ENCODE measurements at regions not wholly inside any gene's neighbourhood (a gene's known extent, or its start where the extent isn't known, plus 50 kb on each side); places are given as distances from the start of the nearest gene placed in this dataset.

- DNase-seq, result no peak
- no peaks in the 10 kb centered on the region for H3K9me3 Mint-ChIP-seq
- no peak overlapping the region for H3K4me3 Mint-ChIP-seq
- no peaks in the 10 kb centered on the region for H3K4me1 Mint-ChIP-seq
- H3K27me3 Mint-ChIP-seq, result peaks cover 7% of the 10 kb centered on the region
- H3K27ac Mint-ChIP-seq, result no peak overlapping the region
- H3K36me3 Mint-ChIP-seq, result no peaks in the 10 kb centered on the region
These were observed 229.5 kb upstream of the COPS8 start for GRCh38 chr2:236855866-236856847.

DNA sequence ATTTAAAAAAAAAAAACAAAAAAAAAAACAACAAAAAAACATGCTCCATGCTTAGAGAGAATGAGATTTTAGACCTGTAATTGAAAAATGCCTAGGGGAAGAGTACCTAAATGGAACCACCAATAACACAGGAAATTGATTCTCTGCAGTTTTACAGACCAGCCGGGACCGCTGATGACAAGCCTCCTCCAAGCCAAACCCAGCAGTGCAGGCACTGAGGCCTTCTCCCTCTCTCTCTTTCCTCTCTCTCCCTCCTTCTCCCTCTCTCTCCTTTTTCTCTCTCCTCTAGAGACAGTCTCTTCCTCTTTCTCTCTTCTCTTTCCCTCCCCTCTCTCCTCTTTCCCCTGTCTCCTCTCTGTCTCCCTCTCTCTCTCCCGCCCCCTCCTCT, 228.8 kb upstream of the COPS8 start:
- Mint-ChIP-seq H3K27ac (no peak overlapping the region), H3K4me1 (no peaks in the 10 kb centered on the region), H3K36me3 (no peaks in the 10 kb centered on the region), H3K9me3 (no peaks in the 10 kb centered on the region), H3K4me3 (no peak overlapping the region), H3K27me3 (peaks cover 7% of the 10 kb centered on the region)
- no peak for DNase-seq

- H3K4me1 Mint-ChIP-seq, result no peaks in the 10 kb centered on the region
- peaks cover 7% of the 10 kb centered on the region for H3K27me3 Mint-ChIP-seq
- no peaks in the 10 kb centered on the region for H3K9me3 Mint-ChIP-seq
- DNase-seq, result no peak
- no peak overlapping the region for H3K27ac Mint-ChIP-seq
- H3K36me3 Mint-ChIP-seq, result no peaks in the 10 kb centered on the region
- no peak overlapping the region for H3K4me3 Mint-ChIP-seq
These were observed 228.4 kb upstream of the COPS8 start for GRCh38 chr2:236857246-236857645.

GRCh38 chr2:236857781-236858180, 227.9 kb upstream of the COPS8 start:
- H3K4me3 Mint-ChIP-seq, result no peak overlapping the region
- no peak for DNase-seq
- no peaks in the 10 kb centered on the region for H3K36me3 Mint-ChIP-seq
- no peaks in the 10 kb centered on the region for H3K4me1 Mint-ChIP-seq
- peaks cover 7% of the 10 kb centered on the region for H3K27me3 Mint-ChIP-seq
- H3K27ac Mint-ChIP-seq, result no peak overlapping the region
- H3K9me3 Mint-ChIP-seq, result no peaks in the 10 kb centered on the region

DNA sequence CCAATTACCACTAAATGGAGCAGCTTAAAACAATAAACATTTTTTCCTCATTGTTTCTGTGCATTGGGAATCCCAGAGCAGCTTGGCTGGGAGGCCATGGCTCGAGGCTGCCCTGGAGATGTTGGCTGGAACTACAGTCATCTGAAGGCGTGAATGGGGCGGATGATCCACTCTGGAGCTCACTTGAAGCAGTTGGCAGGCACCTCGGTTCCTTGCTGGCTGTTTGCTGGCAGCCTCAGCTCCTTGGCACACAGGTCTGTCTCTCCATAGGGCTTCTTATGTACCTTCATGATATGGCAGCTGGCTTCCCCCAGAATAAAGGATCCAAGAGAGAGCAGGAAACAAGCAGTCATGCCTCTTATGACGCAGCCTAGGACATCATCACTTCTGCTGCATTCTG, 227.0 kb upstream of the COPS8 start:
- Mint-ChIP-seq H3K36me3 (no peaks in the 10 kb centered on the region), H3K27me3 (peaks cover 7% of the 10 kb centered on the region), H3K4me1 (no peaks in the 10 kb centered on the region), H3K9me3 (no peaks in the 10 kb centered on the region), H3K27ac (no peak overlapping the region), H3K4me3 (no peak overlapping the region)
- DNase-seq, result no peak

DNA sequence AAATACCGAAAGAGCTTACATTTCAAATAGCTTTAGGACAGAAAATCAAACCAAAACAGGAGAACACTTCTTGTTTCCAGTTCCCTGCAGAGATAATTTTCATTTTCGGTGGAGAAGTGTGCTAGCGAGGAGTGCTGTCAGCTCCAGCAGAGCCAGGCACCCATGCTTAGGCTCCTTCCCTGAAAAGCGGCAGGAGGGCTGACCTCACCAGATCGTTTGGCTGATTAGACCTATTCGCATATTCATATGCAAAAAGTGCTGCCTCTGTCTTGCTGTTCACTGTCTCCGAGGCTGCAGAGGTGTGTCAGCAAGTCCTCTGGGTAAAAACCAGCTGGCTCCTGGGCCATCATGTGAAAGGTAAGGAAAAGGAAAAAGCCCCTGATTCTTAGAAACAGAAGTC, 225.8 kb upstream of the COPS8 start:
- H3K4me1 Mint-ChIP-seq, result no peaks in the 10 kb centered on the region
- peaks cover 7% of the 10 kb centered on the region for H3K27me3 Mint-ChIP-seq
- no peak for DNase-seq
- no peaks in the 10 kb centered on the region for H3K9me3 Mint-ChIP-seq
- H3K4me3 Mint-ChIP-seq, result no peak overlapping the region
- H3K36me3 Mint-ChIP-seq, result no peaks in the 10 kb centered on the region
- no peak overlapping the region for H3K27ac Mint-ChIP-seq

- no peak overlapping the region for H3K4me3 Mint-ChIP-seq
- H3K36me3 Mint-ChIP-seq, result no peaks in the 10 kb centered on the region
- H3K27ac Mint-ChIP-seq, result no peak overlapping the region
These were observed 224.4 kb upstream of the COPS8 start for GRCh38 chr2:236861196-236861875.

DNA sequence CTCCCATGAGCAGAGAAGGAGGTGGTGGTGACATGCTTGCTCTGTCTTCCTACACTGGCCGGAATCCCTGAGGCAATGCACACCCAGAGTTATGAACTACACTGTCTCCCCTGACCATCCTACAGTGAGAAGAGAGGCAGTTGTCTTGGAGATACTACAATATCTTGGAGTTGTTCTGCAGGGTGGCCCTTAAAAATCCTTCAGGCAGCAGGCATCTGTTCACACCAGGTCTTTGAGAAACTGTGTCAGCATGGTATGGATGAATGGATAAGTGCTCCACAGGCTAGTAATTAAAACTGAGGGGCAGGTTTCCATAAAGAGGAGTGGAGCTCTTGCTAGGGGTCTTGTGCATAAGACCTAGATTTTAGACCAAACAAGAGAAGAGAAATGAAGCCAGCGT, 223.7 kb upstream of the COPS8 start:
- Mint-ChIP-seq H3K4me3 (no peak overlapping the region), H3K27ac (no peak overlapping the region), H3K9me3 (peaks cover 2% of the 10 kb centered on the region), H3K36me3 (no peaks in the 10 kb centered on the region), H3K27me3 (no peaks in the 10 kb centered on the region), H3K4me1 (no peaks in the 10 kb centered on the region)
- DNase-seq, result no peak

More at GRCh38 chr2:236861196-236861875, 224.4 kb upstream of the COPS8 start:
- no peaks in the 10 kb centered on the region for H3K4me1 Mint-ChIP-seq
- H3K27me3 Mint-ChIP-seq, result no peaks in the 10 kb centered on the region
- DNase-seq, result no peak
- peaks cover 2% of the 10 kb centered on the region for H3K9me3 Mint-ChIP-seq

GRCh38 chr2:236862526-236862925, 223.2 kb upstream of the COPS8 start:
- no peaks in the 10 kb centered on the region for H3K36me3 Mint-ChIP-seq
- peaks cover 2% of the 10 kb centered on the region for H3K9me3 Mint-ChIP-seq
- H3K27ac Mint-ChIP-seq, result no peak overlapping the region
- DNase-seq, result no peak
- H3K27me3 Mint-ChIP-seq, result no peaks in the 10 kb centered on the region
- H3K4me1 Mint-ChIP-seq, result no peaks in the 10 kb centered on the region
- H3K4me3 Mint-ChIP-seq, result no peak overlapping the region

GRCh38 chr2:236862961-236863728, 222.5 kb upstream of the COPS8 start:
- H3K27ac Mint-ChIP-seq, result no peak overlapping the region
- no peaks in the 10 kb centered on the region for H3K4me1 Mint-ChIP-seq
- DNase-seq, result no peak
- no peaks in the 10 kb centered on the region for H3K27me3 Mint-ChIP-seq
- H3K36me3 Mint-ChIP-seq, result no peaks in the 10 kb centered on the region
- peaks cover 2% of the 10 kb centered on the region for H3K9me3 Mint-ChIP-seq
- H3K4me3 Mint-ChIP-seq, result no peak overlapping the region

DNA sequence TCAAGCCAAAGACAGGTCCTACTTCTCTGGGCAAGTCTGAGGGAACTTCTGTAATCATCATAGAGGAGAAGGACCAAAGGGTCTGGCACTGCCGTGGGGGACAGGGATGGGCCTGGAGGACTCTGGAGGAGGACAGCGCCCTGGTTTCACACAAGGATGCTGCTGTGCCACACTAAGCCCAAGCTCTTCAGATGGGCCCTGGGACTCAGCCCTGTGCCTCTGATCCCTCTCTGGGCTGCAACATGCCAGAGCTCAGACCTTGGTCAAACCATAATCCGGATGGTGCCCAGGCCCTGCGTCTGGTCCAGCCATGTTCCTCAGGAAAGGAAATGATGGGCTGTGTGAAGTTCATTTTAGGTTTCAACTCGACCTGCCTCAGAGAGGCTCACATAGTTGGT, 222.0 kb upstream of the COPS8 start:
- Mint-ChIP-seq H3K4me3 (no peak overlapping the region), H3K9me3 (peaks cover 2% of the 10 kb centered on the region), H3K27ac (no peak overlapping the region), H3K4me1 (no peaks in the 10 kb centered on the region), H3K27me3 (no peaks in the 10 kb centered on the region), H3K36me3 (no peaks in the 10 kb centered on the region)
- DNase-seq, result no peak

DNA sequence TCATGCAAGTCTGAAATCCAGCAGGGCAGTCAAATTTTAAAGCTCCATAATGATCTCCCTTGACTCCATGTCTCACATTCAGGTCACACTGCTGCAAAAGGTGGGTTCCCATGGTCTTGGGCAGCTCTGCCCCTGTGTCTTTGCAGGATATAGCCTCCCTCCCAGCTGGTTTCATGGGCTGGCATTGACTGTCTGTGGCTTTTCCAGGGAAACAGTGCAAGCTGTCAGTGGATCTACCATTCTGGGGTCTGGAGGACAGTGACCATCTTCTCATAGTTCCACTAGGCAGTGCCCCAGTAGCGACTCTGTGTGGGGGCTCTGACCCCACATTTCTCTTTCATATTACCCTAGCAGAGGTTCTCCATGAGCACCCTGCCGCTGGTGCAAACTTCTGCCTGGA, 220.6 kb upstream of the COPS8 start:
- Mint-ChIP-seq H3K36me3 (no peaks in the 10 kb centered on the region), H3K27ac (no peak overlapping the region), H3K4me3 (no peak overlapping the region), H3K27me3 (peaks cover 4% of the 10 kb centered on the region), H3K9me3 (peaks cover 2% of the 10 kb centered on the region), H3K4me1 (no peaks in the 10 kb centered on the region)
- DNase-seq, result no peak

DNA sequence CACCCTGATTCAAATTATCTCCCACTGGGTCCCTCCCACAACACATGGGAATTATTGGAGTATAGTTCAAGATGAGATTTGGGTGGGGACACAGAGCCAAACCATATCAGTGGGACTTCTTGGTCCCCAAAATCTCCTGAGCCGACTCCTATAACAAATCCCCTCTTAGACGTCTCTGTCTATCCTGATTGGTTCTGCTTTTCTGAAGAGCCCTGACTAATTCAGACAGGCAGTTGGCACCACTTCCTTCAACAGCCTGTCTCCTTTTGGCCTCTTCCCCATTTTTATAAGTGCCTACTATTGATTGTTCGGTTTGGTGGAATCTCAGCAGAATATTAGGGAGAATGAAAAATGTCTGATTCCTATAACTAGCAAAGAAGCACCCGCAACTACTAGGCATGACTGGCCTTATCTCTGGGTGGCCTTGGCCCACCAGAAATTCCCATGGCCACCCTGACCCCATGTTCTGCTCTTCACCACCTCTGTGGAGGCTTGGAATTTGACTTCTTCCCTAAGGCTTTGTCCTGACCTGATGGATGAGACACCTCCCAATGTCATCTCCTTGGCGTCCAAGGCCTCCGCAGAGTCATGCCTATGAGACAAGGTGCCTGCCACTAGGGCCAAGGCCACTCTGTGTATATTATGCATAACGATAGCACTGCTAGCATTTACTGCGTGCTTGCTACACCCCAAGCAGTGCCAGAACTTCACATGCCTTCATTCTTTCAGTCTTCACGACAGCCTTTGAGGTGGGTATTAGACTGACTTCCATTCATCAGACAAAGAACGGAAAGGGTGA, 218.9 kb upstream of the COPS8 start:
- Mint-ChIP-seq H3K9me3 (peaks cover 2% of the 10 kb centered on the region), H3K27me3 (peaks cover 4% of the 10 kb centered on the region), H3K27ac (no peak overlapping the region), H3K36me3 (no peaks in the 10 kb centered on the region), H3K4me1 (peaks cover 3% of the 10 kb centered on the region), H3K4me3 (no peak overlapping the region)
- DNase-seq, result no peak

DNA sequence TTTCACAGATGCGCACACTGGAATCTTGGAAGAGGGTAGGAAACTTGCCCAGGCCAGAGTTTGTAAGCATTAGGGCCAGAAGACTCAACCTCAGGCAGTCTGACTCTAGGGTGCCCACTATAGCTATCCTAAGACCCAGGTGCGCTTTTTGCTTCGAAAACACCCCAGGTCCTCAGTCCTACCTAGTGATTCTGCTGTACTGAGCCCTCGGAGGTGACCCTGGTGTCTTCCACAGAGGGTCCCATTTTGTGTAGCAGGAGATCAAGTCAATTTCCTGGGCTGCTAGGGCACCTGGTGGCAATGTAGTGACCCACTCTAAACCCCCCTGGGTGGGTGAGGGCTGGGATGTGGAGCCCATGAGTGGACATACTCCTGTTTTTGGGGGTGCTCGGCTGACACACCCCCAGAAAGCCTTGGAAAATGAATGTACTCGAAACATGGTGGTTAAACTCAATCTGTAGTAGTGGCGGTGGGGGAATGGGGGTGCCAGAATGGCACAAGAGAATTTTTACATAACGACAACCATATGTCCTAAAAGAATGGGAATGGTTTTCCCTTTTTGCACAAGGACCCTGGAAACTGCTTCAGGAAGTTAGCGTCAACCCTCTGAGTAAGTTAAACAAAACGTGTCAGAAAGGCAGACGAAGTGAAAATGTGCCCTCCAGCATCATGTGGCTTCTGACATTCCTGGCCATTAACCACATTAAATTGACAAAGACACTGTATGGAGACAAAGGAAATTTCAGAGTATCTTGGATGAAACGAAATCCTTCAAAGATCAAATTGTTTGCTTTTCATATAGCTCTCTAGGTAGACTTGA, 218.0 kb upstream of the COPS8 start:
- Mint-ChIP-seq H3K27me3 (peaks cover 4% of the 10 kb centered on the region), H3K4me1 (peaks cover 3% of the 10 kb centered on the region), H3K9me3 (peaks cover 2% of the 10 kb centered on the region), H3K4me3 (no peak overlapping the region), H3K36me3 (no peaks in the 10 kb centered on the region), H3K27ac (no peak overlapping the region)
- no peak for DNase-seq
